Uterus (tissue), 2 donors: ENCODE measurements at regions not wholly inside any gene's neighbourhood (a gene's known extent, or its start where the extent isn't known, plus 50 kb on each side); places are given as distances from the start of the nearest gene placed in this dataset.

Experiments used
- POLR2A ChIP-seq, 2 donors: fragments of 450-650 bp; IDR thresholded peaks; one replicate each; pipeline ENCODE4 v1.6.1; 2016; ENCODE audit warnings: antibody characterized with exemption in 2 of 2, mild to moderate bottlenecking in 1 of 2, moderate library complexity in 1 of 2
- TF ChIP-seq, protein P1 (sequence below), 4 experiments: fragments of 200-600 bp in 2 of 4; fragments of 450-650 bp in 2 of 4; sonication (generic) in 2 of 4; IDR thresholded peaks; one replicate each; pipeline ENCODE4 v1.5.1; 2016 to 2019; ENCODE audit warnings: antibody characterized with exemption in 4 of 4, mild to moderate bottlenecking in 2 of 4, moderate library complexity in 1 of 4

DNA sequence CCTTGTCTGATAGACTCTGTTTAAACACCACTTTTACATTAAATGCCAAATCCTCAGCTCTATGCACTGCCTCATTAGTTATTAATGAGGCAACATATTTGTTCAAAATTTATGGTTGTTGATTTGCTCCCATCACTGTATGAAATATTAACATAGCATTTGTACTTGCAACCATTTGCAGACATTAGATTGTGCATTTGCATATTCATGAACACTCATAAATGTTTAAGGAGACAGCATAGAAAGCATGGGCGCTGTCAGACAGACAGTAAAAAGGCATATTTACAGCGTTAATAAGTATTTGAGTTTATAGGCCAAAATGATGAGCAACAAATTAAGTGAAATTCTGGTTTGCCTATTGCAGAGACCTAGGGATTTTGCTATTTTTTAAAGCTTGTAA is 502.3 kb downstream of the TXNL1 start:
- TF ChIP-seq, protein P1, sequence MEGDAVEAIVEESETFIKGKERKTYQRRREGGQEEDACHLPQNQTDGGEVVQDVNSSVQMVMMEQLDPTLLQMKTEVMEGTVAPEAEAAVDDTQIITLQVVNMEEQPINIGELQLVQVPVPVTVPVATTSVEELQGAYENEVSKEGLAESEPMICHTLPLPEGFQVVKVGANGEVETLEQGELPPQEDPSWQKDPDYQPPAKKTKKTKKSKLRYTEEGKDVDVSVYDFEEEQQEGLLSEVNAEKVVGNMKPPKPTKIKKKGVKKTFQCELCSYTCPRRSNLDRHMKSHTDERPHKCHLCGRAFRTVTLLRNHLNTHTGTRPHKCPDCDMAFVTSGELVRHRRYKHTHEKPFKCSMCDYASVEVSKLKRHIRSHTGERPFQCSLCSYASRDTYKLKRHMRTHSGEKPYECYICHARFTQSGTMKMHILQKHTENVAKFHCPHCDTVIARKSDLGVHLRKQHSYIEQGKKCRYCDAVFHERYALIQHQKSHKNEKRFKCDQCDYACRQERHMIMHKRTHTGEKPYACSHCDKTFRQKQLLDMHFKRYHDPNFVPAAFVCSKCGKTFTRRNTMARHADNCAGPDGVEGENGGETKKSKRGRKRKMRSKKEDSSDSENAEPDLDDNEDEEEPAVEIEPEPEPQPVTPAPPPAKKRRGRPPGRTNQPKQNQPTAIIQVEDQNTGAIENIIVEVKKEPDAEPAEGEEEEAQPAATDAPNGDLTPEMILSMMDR (IDR thresholded peaks at IDR 0.05), result no peak
- no peak for TF ChIP-seq POLR2A (IDR thresholded peaks at IDR 0.05)
